HCT116 (cell line): ENCODE measurements at regions not wholly inside any gene's neighbourhood (a gene's known extent, or its start where the extent isn't known, plus 50 kb on each side); places are given as distances from the start of the nearest gene placed in this dataset.

ENCODE experiments used
- ATAC-seq: fragments of 200-7000 bp; cut with Tn5 transposase; 2 replicates; pipeline ENCODE4 v1.9.1; 2020; ENCODE audit warnings: mild to moderate bottlenecking, moderate library complexity
- BruUV-seq: library from RNA; stranded (reverse); fragments of 400-500 nt; replicated peaks from 2 replicates; lab custom pipeline; 2021; lab: Mats Ljungman, UMichigan
- CTCF ChIA-PET: fragments of 300-600 bp; sonication (Branson Sonifier 250); formaldehyde crosslinking; loops from one replicate; lab custom pipeline; 2021; ENCODE audit warnings: antibody characterized with exemption; lab: Charles Lee
- POLR2A ChIA-PET: fragments of 300-600, 350-600 bp; sonication (Branson Sonifier 250); formaldehyde crosslinking; loops from one replicate; lab custom pipeline; 2021; ENCODE audit warnings: antibody characterized with exemption; lab: Charles Lee
- RAD21 ChIA-PET, 2 experiments: fragments of 300-600 bp; sonication (Branson Sonifier 250); formaldehyde crosslinking; loops; one replicate each; lab custom pipeline; 2023; ENCODE audit warnings: low total read pairs in 2 of 2; ENCODE audit not compliant: uncharacterized antibody in 2 of 2, unreplicated experiment in 2 of 2, low non-redundant PET in 1 of 2; lab: Charles Lee
- DNase-seq: peaks from one replicate; pipeline ENCODE4 v3.0.0-alpha.2; 2010; ENCODE audit warnings: low read depth, low spot score
- H2AFZ ChIP-seq: fragments of 200-600 bp; shearing (Covaris generic), sonication (generic); 2 replicates; pipeline ENCODE4 v1.6.1; 2017; ENCODE audit warnings: low read depth, mixed run types, mixed read lengths, antibody characterized with exemption, low read length; ENCODE audit not compliant: poor library complexity, severe bottlenecking
- H3K27ac ChIP-seq: 2 replicates; pipeline ENCODE4 v1.5.1; 2012; ENCODE audit warnings: low read depth, low read length
- H3K27me3 ChIP-seq: fragments of 200-600 bp; sonication (generic); 2 replicates; pipeline ENCODE4 v1.6.1; 2016; ENCODE audit warnings: mixed run types, low read length, mixed read lengths; ENCODE audit not compliant: insufficient read depth
- H3K36me3 ChIP-seq, 2 experiments: fragments of 200-500 bp in 1 of 2; fragments of 200-600 bp in 1 of 2; sonication (Bioruptor generic) in 1 of 2; sonication (generic) in 1 of 2; 2 replicates each; pipeline versions ENCODE4 v1.5.1 to v1.6.1; 2014 to 2016; ENCODE audit warnings: low read length in 2 of 2, inconsistent platforms in 1 of 2, mixed read lengths in 1 of 2, mixed run types in 1 of 2; ENCODE audit not compliant: insufficient read depth in 2 of 2, control insufficient read depth in 1 of 2
- H3K4me1 ChIP-seq, 2 experiments: fragments of 200-600 bp in 1 of 2; sonication (generic) in 1 of 2; 2 replicates each; pipeline versions ENCODE4 v1.5.1 to v1.6.1; 2012 to 2017; ENCODE audit warnings: low read length in 2 of 2, inconsistent platforms in 1 of 2, mild to moderate bottlenecking in 1 of 2, mixed read lengths in 1 of 2, mixed run types in 1 of 2, moderate library complexity in 1 of 2; ENCODE audit not compliant: insufficient read depth in 2 of 2, control insufficient read depth in 1 of 2
- H3K4me2 ChIP-seq: fragments of 200-600 bp; sonication (generic); 2 replicates; pipeline ENCODE4 v1.6.1; 2017; ENCODE audit warnings: mixed run types, low read length, mixed read lengths
- H3K4me3 ChIP-seq, 2 experiments: fragments of 200-600 bp in 1 of 2; sonication (generic) in 1 of 2; replicated peaks in 1 of 2; 2 replicates each; pipeline ENCODE4 v1.5.1; 2011 to 2016; ENCODE audit warnings: low read length in 2 of 2, control low read depth in 1 of 2, low read depth in 1 of 2, mild to moderate bottlenecking in 1 of 2, mixed read lengths in 1 of 2, mixed run types in 1 of 2
- H3K79me2 ChIP-seq: fragments of 200-600 bp; sonication (generic); 2 replicates; pipeline ENCODE4 v1.6.1; 2017; ENCODE audit warnings: mild to moderate bottlenecking, mixed run types, low read length, moderate library complexity, mixed read lengths; ENCODE audit not compliant: insufficient read depth
- H3K9ac ChIP-seq: fragments of 200-600 bp; sonication (generic); 2 replicates; pipeline ENCODE4 v1.6.1; 2016; ENCODE audit warnings: low read length, mixed read lengths
- H3K9me2 ChIP-seq: fragments of 200-600 bp; sonication (generic), shearing (Covaris generic); 2 replicates; pipeline ENCODE4 v1.6.1; 2017; ENCODE audit warnings: mixed run types, mild to moderate bottlenecking, moderate library complexity; ENCODE audit not compliant: insufficient read depth
- H3K9me3 ChIP-seq, 2 experiments: fragments of 200-500 bp in 1 of 2; fragments of 200-600 bp in 1 of 2; sonication (Bioruptor generic) in 1 of 2; sonication (generic) in 1 of 2; 2 replicates each; pipeline ENCODE4 v1.6.1; 2014 to 2017; ENCODE audit warnings: low read length in 2 of 2, mixed read lengths in 2 of 2, inconsistent platforms in 1 of 2, low read depth in 1 of 2, mild to moderate bottlenecking in 1 of 2, mixed run types in 1 of 2, moderate library complexity in 1 of 2; ENCODE audit not compliant: control insufficient read depth in 1 of 2, insufficient read depth in 1 of 2
- H4K20me1 ChIP-seq: fragments of 200-600 bp; sonication (generic), shearing (Covaris generic); 2 replicates; pipeline ENCODE4 v1.6.1; 2017; ENCODE audit warnings: mixed run types, mild to moderate bottlenecking, moderate library complexity; ENCODE audit not compliant: insufficient read depth
- EGR1 ChIP-seq: IDR thresholded peaks from 2 replicates; pipeline ENCODE4 v1.6.1; 2012; ENCODE audit warnings: low read depth
- FOSL1 ChIP-seq: IDR thresholded peaks from 2 replicates; pipeline ENCODE4 v1.6.1; 2012; ENCODE audit warnings: low read depth
- MAX ChIP-seq: IDR thresholded peaks from 2 replicates; pipeline ENCODE4 v1.6.1; 2012
- RAD21 ChIP-seq: IDR thresholded peaks from 2 replicates; pipeline ENCODE4 v1.6.1; 2012; ENCODE audit warnings: low read depth, mild to moderate bottlenecking
- SP1 ChIP-seq: IDR thresholded peaks from 2 replicates; pipeline ENCODE4 v1.6.1; 2012; ENCODE audit warnings: low read depth
- TCF7L2 ChIP-seq: IDR thresholded peaks from 2 replicates; pipeline ENCODE4 v1.7.0; 2011; ENCODE audit warnings: borderline replicate concordance, inconsistent platforms; ENCODE audit not compliant: insufficient read depth, insufficient read length; ENCODE audit errors: extremely low read depth
- ZNF274 ChIP-seq: fragments of 200-500 bp; sonication (Bioruptor generic); IDR thresholded peaks from 2 replicates; pipeline ENCODE4 v1.6.1; 2014; ENCODE audit warnings: mild to moderate bottlenecking, low read depth, low read length, inconsistent platforms
- intact Hi-C: fragments of 100-400 bp; cut with micrococcal nuclease; formaldehyde crosslinking; loops from 2 replicates; pipeline ENCODE4 v1.10.0; 2022
- TF ChIP-seq, protein P1 (sequence below): IDR thresholded peaks from 2 replicates; pipeline ENCODE4 v1.6.1; 2012; ENCODE audit warnings: low read depth

GRCh38 chr11:64484191-64485022, 71.3 kb upstream of the SLC22A11 start:
- no peak for DNase-seq
- no peak for ATAC-seq
- no peak overlapping the region for H3K4me3 ChIP-seq
- H3K27me3 ChIP-seq: peaks cover 11% of the 10 kb centered on the region; the same call in 1 of the 2 replicates
- H3K4me2 ChIP-seq: no peak overlapping the region
- H4K20me1 ChIP-seq: no peaks in the 10 kb centered on the region
- no peaks in the 10 kb centered on the region for H3K36me3 ChIP-seq
- H3K27ac ChIP-seq: no peak overlapping the region
- intact Hi-C loops: no loop called here
- ChIA-PET CTCF (interaction anchor here (1.0 kb wide), 1 partner anchor 35 kb away, joined by 3 read pairs; no protein-coding TSS in a partner anchor), POLR2A (no interaction called here), RAD21 (no interaction called here)
- no peaks in the 10 kb centered on the region for H3K4me1 ChIP-seq
- no peaks in the 10 kb centered on the region for H3K9me3 ChIP-seq
- H3K79me2 ChIP-seq: no peaks in the 10 kb centered on the region
- BruUV-seq: no TSS peak
- H3K9ac ChIP-seq: no peak overlapping the region
- TF ChIP-seq MAX (no peak), ZNF274 (no peak), FOSL1 (no peak), SP1 (no peak), TCF7L2 (no peak), EGR1 (no peak), RAD21 (no peak)
- TF ChIP-seq, protein P1, sequence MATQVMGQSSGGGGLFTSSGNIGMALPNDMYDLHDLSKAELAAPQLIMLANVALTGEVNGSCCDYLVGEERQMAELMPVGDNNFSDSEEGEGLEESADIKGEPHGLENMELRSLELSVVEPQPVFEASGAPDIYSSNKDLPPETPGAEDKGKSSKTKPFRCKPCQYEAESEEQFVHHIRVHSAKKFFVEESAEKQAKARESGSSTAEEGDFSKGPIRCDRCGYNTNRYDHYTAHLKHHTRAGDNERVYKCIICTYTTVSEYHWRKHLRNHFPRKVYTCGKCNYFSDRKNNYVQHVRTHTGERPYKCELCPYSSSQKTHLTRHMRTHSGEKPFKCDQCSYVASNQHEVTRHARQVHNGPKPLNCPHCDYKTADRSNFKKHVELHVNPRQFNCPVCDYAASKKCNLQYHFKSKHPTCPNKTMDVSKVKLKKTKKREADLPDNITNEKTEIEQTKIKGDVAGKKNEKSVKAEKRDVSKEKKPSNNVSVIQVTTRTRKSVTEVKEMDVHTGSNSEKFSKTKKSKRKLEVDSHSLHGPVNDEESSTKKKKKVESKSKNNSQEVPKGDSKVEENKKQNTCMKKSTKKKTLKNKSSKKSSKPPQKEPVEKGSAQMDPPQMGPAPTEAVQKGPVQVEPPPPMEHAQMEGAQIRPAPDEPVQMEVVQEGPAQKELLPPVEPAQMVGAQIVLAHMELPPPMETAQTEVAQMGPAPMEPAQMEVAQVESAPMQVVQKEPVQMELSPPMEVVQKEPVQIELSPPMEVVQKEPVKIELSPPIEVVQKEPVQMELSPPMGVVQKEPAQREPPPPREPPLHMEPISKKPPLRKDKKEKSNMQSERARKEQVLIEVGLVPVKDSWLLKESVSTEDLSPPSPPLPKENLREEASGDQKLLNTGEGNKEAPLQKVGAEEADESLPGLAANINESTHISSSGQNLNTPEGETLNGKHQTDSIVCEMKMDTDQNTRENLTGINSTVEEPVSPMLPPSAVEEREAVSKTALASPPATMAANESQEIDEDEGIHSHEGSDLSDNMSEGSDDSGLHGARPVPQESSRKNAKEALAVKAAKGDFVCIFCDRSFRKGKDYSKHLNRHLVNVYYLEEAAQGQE: no peak
- H2AFZ ChIP-seq: no peak overlapping the region
- H3K9me2 ChIP-seq: no peaks in the 10 kb centered on the region
